ENCODE measurements at regions not wholly inside any gene's neighbourhood (a gene's known extent, or its start where the extent isn't known, plus 50 kb on each side); places are given as distances from the start of the nearest gene placed in this dataset.
"Not testable (repeated sequence)": the region's sequence is repeated elsewhere in the genome, so short reads cannot be mapped to it uniquely, and the experiment has no call there.

DNA sequence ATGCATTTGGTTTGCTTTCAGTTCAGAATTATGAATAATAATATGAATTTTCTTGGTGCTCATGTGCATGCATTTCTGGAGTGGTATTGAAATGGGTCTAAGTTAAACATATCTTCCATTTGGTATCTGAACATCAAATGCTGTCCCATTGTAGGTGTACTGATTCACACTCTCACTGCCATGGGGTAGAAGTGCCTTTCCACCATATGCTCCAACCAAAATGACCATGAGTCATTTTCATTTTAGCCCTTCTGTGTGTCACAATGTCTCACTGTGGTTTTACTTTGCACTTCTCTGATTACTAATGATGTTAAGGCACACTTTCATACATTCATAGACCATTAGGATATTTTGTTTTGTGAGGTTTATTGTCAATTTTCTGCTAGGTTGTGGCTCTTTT is 211.9 kb downstream of the HAO1 start:
- DNase-seq, result peak in 1 of 3 donors; percentile 4

DNA sequence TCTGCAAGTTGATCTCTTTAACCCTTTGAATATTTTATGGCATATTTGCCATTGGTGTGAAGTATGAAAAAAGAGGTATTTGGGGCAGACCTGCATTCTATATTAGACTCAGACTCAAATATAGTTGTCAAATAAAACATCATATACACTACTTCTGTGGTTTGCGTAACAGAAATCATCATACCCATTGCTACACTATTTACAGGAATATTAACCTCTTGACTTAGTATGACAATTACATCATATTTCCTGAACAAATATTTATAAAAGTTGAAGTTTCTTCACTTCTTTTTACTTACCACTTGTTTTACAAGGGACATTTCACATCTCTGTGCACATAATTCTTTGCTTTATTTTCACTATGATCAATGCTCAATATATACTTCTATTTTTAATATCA is 206.0 kb downstream of the HAO1 start:
- no peak for DNase-seq

DNA sequence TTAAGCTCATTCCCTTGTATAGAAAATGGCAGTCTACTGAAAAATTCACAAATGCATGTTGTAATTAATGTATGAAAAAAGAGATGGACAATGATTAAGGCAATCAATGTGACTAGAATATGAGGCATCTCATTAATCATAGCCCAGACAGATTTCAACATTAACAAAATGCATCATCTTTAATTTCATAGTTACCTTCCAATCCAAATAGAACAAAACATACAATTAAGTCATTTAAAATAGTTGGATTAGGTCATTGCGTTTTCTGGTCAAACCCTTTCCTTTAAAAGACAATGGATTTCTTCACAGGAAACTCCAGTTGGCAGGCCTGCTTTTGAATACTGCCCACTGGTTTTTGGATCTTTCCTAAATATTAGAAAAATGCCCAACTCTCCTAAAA is 203.9 kb downstream of the HAO1 start:
- DNase-seq, result no peak

DNA sequence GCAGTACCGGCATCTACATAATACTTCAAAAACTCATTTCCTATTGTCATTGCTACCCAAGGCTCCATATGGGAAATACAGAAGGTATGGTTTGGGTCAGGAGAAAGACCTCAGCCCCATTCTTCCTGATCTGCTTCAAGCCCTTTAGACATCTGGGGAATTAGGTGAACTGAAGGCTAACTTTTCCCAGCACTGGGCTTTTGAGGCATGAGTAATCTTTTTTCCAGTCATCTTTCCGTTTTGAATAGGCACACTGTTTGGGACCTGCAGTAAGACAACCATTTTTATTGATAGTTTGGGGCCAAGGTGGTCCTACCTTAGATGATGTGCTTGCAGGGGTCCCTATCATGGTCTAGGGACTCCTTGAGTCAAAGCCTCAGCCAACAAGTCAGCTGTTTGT is 198.4 kb downstream of the HAO1 start:
- no peak for DNase-seq

DNA sequence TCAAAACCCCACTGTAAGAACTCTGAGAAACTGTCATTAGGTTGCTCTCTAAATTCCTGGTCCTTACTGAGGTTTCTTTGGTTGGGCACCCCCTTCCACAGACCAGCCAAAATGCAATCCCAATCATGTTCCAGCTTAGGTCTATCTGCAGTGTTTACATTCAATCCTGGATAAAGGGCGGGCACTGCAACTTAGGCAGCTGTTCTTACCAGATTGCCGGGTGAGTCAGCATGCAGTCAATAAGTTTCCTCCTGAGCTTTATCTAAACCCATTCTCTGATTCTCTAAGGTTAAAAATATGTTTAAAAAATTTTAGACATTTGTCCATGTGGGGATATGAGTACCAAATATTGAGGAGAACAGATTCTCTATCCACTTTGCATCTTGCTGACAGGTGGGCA is 197.8 kb downstream of the HAO1 start:
- no peak for DNase-seq

DNA sequence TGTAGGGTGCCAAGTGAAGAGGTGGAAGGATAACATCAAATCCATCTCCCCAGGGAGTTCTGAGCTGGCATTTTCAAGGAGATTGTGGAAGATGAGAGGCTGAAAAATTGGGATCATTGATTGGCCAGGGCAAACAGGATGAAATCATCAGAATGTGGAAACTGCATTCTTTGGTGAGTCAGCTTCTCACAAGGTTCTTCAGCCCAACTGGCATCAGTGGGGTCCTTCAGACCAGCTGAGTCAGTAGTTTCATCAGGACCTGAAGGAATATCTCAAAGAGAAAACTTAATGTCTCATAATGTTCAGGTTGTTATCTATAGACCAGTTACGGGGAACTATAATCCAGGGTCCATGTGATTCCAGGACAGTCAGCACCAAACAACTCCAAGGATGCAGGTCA is 195.8 kb downstream of the HAO1 start:
- DNase-seq, result no peak

DNA sequence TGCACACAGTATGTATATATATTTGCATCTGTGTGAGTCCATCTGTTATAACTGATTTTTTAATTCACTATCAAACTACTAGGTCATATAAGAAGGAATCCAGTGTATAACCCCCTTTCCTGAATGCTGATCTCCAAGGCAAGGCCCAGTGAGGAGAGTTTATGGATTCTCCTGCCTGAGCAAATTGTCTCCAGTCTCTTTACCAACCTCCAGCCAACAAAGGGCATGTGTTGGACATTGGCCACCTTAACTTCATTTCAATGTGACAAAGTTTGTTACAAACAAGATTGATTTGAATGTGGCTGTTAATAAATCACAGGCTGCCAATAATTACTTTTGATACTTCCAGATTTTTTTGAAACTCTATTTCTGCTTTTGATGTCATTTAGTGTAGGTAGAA is 191.6 kb downstream of the HAO1 start:
- DNase-seq, result no peak

DNA sequence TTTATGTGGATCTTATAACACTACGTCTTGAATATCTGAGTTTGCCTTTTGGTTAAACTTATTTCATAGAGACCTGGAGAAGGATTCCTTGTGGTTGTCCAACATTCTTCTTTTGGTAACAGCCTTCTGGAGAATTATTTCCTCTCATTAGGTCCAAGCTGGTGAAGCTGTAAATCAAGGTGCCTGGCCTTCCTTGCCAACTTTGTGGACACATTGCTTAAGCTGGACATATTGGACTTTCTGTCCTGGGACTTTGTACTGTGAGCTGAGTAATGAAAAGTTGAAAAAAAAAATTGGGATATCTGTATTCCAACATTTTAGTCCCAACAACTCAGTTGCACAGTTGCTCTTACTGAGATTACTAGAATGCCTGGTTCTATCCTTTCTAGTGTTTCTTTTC is 186.2 kb downstream of the HAO1 start:
- no peak for DNase-seq

DNA sequence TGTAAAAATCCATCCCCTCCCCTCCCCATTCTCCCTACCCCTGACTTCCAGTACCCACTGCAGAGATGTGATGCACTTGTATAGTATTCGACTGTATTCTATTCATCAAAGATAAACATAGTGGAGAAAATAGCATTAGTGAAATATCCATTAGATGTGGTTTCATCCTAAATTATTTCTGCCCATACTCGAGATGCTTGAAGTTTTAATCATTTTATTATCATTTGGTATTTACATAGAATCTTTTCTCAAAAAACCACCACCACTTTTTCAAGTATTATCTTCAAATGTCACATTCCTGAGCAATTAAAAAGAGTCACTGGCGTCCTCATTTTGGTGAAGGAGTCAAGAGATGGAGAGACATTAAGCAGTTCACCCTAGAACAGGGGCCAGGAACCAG is 181.9 kb downstream of the HAO1 start:
- no peak for DNase-seq

DNA sequence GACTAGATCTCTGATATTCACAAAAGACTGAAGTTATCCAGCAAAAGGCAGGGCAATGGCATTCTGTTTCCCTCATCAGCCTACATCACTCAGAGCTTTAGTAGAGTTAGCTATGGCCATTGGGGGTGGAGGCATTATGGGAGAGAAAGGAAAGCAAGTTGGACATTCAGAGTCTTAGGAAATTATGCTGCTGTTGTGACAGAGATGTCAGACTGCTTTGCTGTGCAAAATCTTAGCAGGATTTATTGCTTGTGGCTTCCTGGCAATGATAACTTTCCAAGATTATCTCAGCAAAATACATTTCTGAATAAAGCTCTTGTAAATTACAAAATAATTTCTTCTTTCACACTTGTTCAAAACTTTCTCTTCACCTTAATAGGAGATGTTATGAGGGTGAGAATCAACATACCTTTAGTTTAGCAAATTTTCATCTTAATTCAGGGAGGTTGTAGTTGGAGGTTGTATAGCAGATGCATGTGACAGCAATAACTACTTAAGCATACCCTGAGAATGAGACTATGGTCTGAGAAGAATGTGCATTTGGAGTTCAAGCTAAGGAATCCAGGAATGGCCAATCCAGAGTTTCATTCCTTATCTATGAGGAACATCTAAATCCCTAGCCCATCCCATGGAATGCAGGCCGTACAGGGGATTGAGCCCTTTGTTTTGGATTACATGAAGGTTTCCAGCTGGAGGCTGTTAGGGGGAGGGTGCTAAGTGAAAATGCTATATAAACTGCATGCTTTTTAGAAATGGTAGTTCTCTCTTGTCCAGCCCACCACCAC is 179.8 kb downstream of the HAO1 start:
- DNase-seq, result no peak

DNA sequence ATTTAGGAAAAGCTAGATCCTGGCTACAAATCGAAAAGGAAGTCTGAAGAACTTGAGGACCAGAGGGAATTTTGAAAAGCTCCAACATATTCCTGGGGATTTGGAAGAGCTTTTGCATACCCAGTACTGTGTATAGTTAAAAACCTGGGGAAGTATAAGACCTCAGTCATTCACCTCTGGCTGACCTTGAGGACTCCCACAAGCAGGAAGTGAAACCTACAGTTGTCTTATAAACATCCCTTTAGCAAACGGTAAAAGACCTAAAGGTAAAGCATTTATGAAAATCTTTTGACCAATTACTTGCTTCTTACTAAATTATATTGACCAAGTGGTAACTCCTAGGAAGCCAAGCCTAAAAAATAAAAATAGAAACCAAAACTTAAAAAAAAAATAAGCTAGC is 175.0 kb downstream of the HAO1 start:
- DNase-seq, result no peak

DNA sequence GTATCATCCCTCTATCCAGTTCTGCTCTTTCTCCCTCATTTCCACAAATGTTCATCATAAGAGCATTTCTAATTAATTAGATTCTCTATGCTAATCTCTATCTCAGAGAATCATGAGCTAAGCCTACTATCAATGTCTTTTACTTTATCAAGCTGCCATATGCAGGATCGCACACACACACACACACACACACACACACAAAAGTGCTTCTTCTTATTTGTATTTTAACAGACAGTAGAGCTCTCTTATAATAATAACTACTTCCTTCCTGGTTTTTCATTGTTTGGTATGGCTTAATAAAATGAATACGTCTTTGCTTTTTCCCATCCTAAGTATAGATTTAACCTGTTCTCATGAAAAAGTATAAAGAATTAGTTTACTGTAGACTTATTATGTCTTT is 170.2 kb downstream of the HAO1 start:
- no peak for DNase-seq

DNA sequence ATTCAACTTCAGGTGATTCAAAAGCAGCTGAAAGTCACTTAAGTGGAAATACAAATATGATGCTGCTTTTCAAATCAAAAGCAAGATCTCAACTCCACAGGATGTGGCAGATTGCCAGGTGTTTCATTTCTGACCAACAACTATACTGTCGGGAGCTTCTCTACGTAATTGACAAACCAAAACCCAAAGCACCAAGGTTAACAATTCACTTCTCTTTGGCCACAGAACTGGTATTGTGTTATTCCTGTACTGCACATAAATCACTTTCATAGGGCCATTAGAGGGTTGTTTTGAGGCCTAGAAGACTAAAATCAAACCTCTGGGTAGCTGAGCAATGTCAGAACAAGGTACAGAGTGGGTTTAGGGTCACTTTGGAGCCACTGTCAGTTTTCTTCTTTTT is 169.7 kb downstream of the HAO1 start:
- DNase-seq, result no peak

DNA sequence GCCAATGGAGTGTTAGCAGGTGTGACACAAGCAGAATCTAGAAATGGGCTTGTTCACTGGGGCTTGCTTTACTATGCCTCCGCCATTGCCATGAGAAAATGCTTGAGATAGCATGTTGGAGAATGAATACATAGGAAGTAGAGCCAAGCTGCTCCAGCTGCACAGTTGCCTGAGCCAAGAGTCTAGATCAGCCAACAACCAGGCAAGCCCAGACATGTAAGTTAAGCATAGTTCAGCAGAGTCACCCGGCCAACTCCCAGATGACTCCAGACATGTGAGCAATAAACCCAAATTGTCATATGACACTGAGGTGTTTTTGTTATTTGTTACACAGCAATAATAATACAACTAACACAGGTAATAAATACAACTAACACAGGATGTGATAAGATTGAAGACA is 167.9 kb downstream of the HAO1 start:
- no peak for DNase-seq

DNA sequence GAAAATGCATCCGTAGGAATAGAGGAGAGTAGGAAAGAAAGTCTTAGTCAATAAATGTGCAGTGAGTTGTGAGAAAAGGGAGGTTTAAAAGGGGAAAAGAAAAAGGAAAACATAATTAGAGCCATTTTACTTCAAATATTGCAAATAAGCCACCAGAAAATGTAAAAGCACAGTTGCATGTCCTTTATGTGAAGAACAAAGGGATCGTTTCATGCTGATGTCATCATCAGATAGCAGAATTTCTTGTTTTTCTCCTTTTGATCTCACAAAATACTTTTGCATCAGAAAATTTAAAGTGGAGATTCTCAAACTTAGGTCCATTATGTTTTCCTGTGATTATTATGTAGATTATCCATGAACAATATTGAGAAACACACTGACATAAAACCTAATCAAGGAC is 166.7 kb downstream of the HAO1 start:
- DNase-seq, result no peak

DNA sequence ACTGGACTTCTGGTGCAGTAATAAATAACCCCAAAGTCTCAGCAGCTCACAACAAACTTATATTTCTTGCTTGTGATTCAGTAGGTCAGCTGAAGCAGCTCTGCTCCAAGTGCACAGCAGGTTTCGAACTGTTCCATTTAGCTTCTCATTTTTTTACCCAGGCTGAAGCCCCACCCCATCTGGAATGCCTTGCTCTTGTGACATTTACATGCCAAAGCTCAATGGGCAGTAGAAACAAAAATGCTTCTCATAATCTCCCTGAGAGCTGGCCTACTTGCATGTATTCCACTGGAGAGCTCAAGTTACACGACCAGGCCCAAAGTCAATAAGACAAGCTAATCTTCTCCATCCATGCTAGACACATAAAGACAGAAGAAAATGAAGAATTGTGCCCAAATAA is 165.2 kb downstream of the HAO1 start:
- DNase-seq, result no peak

DNA sequence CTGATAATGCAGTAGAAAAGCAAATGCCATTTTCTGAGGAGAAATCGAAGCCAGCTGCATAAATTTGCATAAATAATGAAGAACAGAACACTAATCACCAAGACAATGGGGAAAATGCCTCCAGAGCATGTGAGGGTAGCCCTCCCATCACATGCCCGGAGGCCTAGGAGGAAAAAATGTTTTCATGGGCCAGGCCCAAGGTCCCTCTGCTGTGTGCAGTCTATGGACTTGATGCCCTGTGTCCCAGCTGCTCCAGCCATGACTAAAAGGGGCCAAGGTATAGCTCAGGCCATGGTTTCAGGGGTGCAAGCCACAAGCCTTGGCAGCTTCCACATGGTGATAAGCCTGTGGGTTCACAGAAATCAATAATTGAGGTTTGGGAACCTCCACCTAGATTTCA is 164.1 kb downstream of the HAO1 start:
- no peak for DNase-seq

DNA sequence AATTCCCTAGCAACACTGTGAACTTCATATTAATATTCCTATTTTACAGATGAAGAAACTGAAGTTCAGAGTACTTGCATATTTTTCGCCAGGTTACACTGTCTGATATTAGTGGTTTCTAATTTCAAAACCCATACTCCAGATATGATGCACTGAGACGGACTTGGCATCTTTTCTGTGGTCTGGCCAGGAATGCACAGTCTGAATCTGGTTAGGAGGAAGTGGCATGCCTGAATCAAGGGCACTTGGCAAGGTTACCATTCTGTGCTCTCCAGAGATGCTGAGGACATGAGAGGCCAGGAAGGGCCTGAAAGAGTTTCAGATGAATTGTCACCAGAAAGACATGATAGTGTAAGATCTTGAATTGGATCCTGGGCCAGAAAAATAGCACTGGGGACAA is 150.1 kb downstream of the HAO1 start:
- DNase-seq, result peak in 1 of 3 donors; percentile 11

DNA sequence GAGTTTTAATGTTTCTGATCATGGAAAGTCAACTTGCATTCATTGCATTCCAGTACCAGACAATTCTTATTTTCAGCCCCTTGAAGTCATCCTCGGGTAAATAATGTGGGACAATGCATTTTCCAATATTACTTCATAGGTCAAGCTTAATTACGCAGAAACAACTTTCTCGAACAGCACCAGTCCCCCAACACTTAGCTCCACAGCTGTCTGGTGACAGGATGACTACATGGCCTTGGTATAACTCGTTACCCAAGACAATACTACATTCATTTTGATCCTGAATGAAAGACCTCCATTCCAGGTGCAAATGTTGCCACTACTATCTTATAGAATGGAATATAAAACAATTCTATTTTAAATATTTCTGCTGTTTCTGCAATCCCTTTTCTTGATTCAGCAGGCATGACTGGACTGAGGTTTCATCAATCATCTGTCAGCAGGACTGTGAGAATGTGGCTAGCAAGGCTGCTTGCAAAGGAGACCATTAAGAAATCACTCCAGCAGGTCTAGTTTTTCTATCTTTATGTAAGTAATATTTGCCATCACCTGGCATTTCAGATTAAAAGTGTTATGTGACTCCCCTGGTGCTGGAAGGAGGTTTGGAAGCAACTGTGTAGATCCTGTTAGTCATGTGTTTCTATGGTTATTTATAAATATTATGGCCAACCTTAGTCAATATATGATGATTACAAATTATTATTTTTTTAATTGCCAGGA is 147.9 kb downstream of the HAO1 start:
- peak in 1 of 3 donors; percentile 16 for DNase-seq

DNA sequence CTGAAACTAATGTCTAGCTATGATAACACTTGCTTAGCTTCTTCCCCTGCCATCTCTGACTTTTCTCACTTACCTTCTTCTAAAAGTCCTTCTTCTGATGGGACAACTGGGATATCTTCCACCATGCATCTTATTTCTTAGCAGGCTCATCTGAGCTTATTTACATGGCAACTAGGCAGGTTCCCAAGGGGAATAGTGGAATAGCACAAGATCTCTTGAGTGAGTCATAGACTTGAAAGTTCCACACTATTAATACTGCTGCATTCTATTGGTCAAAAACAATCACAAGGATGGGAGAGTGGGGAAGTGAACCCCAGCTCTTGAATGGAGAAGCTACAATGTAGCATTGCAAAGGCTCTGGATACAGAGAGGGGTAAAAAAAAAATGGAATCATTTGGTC is 142.1 kb downstream of the HAO1 start:
- DNase-seq, result no peak

DNA sequence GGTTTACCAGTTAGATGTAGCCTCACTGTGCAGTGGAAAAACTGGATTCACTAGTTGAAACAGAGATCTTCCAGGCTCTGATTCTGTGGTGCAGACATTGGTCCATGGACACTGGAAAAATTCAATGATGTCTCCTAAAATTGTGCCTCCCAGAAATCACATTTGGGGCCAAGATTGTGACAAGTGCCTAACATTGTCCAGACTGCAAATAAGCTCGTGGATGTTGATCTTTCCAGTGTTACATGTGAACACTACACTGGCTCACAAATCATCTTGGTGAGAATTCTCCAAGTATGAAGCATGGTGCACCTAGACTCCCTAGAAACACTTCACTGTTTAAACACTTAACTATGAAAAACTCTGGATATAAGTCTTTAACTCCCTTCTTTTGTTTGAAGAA is 140.4 kb downstream of the HAO1 start:
- DNase-seq, result no peak

DNA sequence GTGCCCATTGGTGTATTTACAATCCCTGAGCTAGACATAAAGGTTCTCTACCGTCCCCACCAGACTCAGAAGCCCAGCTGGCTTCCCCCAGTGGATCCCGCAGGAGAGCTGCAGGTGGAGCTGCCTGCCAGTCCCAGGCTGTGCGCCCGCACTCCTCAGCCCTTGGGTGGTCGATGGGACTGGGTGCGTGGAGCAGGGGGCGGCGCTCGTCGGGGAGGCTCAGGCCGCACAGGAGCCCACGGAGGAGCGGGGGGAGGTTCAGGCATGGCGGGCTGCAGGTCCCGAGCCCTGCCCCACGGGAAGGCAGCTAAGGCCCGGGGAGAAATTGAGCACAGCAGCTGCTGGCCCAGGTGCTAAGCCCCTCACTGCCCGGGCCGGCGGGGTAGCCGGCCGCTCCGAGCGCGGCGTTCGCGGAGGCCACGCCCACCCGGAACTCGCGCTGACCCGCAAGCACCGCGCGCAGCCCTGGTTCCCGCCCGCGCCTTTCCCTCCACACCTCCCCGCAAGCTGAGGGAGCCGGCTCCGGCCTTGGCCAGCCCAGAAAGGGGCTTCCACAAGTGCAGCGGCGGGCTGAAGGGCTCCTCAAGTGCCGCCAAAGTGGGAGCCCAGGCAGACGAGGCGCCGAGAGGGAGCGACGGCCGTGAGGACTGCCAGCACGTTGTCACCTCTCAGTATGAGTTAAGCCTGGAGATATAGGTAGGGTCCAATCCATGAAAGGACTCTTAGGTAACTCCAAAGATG is 136.7 kb downstream of the HAO1 start:
- DNase-seq, result not testable (repeated sequence)

DNA sequence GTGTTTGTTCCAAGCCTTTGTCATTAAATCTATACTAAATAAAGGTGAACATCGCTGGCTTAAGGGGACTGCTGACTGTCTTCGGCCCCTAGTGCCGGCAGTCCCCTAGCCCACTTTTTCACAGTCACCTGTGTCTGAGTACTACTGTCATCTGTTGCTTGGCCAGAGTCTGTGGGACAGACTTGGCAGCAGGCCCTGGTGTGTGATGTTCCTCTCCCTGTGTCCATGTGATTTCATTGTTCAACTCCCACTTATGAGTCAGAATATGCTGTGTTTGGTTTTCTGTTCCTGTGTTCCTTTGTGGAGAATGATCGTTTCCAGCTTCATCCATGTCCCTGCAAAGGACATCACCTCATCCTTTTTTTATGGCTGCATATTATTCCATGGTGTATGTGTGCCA is 133.4 kb downstream of the HAO1 start:
- DNase-seq, result no peak

DNA sequence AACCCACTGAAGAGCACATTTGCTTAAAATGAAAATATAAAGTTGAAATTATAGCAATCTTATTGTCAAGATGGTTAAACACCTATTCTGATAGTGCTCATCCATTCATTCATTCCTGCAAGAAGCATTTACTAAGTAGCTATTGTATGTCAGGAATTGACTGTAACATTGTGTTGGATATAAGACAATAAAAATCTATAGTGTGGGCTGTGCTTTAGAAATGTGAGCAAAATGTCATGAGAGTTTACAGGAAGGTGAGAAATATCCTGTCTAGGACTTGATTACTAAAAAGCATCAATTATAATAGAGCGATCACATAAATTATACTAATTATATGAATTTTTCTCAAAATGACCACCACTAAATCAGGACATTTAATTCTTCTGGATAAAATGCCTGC is 123.0 kb downstream of the HAO1 start:
- DNase-seq, result peak in 1 of 3 donors; percentile 2

All from suppressor macrophage treated with lipopolysaccharide for 1 hour (primary cell).